BJ (cell line): ENCODE measurements at regions not wholly inside any gene's neighbourhood (a gene's known extent, or its start where the extent isn't known, plus 50 kb on each side); places are given as distances from the start of the nearest gene placed in this dataset.

Experiments used
- CTCF ChIA-PET: fragments of 350-600 bp; formaldehyde crosslinking; extraction: SDS; loops from one replicate; lab custom pipeline; 2021; ENCODE audit warnings: antibody characterized with exemption, inconsistent platforms; lab: Yijun Ruan, JAX
- POLR2A ChIA-PET: fragments of 300-600 bp; sonication (Branson Sonifier 250); formaldehyde crosslinking; extraction: SDS; loops from one replicate; lab custom pipeline; 2021; ENCODE audit warnings: antibody characterized with exemption; lab: Charles Lee
- DNase-seq: peaks from one replicate; pipeline ENCODE4 v3.0.0-alpha.2; 2011; ENCODE audit warnings: low read depth
- H3K27me3 ChIP-seq: 2 replicates; pipeline ENCODE4 v1.6.0; 2011; ENCODE audit warnings: low read length; ENCODE audit not compliant: control insufficient read depth, insufficient read depth
- H3K36me3 ChIP-seq: 2 replicates; pipeline ENCODE4 v1.5.1; 2011; ENCODE audit warnings: low read length; ENCODE audit not compliant: control insufficient read depth, insufficient read depth
- H3K4me3 ChIP-seq: 2 replicates; pipeline ENCODE4 v1.5.1; 2011; ENCODE audit warnings: low read depth, mild to moderate bottlenecking, control low read depth, low read length
- TF ChIP-seq, protein P1 (sequence below): IDR thresholded peaks from 2 replicates; pipeline ENCODE4 v1.5.1; 2011; ENCODE audit warnings: low read depth, mild to moderate bottlenecking, control low read depth, inconsistent platforms, low read length, moderate library complexity; ENCODE audit not compliant: insufficient read depth

GRCh38 chr13:89812856-89813255 lies 1534.6 kb upstream of the MIR17HG start:
- DNase-seq, result no peak
- Histone ChIP-seq H3K4me3 (no peak overlapping the region), H3K36me3 (no peaks in the 10 kb centered on the region), H3K27me3 (no peaks in the 10 kb centered on the region)
- TF ChIP-seq, protein P1, sequence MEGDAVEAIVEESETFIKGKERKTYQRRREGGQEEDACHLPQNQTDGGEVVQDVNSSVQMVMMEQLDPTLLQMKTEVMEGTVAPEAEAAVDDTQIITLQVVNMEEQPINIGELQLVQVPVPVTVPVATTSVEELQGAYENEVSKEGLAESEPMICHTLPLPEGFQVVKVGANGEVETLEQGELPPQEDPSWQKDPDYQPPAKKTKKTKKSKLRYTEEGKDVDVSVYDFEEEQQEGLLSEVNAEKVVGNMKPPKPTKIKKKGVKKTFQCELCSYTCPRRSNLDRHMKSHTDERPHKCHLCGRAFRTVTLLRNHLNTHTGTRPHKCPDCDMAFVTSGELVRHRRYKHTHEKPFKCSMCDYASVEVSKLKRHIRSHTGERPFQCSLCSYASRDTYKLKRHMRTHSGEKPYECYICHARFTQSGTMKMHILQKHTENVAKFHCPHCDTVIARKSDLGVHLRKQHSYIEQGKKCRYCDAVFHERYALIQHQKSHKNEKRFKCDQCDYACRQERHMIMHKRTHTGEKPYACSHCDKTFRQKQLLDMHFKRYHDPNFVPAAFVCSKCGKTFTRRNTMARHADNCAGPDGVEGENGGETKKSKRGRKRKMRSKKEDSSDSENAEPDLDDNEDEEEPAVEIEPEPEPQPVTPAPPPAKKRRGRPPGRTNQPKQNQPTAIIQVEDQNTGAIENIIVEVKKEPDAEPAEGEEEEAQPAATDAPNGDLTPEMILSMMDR, result no peak
- ChIA-PET CTCF (interaction anchor here (0.6 kb wide), 1 partner anchor 700 kb away, joined by 3 read pairs; no protein-coding TSS in a partner anchor), POLR2A (no interaction called here)

DNA sequence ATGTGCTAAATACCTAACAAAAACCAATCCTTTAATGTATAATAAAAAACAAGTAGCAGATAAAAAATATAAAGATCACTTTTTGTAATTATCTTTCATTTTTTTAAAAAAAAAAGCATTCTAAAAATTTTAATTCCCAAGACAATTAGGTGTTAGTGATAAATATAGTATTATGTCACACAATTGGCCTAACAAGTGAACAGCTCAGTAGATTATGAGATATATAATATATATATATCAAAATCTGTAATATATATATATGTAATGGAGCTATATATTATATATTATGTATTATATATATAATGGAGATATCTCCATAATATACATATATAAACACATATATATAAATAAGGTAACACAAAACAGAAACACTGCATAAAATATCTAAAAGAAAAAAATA lies 1531.1 kb upstream of the MIR17HG start:
- TF ChIP-seq, protein P1, result no peak

DNA sequence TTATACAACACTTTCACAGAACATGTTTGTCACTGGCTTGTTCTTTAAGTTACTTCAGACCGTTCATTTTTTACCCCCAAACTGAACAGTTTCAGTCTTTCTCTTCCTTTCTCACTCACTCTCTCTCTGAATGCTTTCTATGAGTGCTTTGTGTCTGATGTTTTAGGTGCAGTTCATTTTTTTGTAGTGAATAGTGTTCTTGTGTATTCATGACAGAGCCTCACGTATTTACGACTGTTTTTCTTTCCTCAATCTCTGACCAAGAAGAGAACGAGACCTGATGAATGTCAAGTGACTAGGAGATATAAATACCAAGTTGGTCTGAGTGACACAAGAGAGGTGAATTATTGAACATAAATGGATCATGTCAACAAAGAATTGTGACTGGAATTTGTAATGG lies 1525.0 kb upstream of the MIR17HG start:
- ChIA-PET POLR2A (no interaction called here), CTCF (no interaction called here)
- TF ChIP-seq, protein P1, result no peak
- no peak overlapping the region for H3K4me3 ChIP-seq
- DNase-seq, result no peak
- H3K36me3 ChIP-seq, result no peaks in the 10 kb centered on the region
- H3K27me3 ChIP-seq, result no peaks in the 10 kb centered on the region

More for the DNA sequence above, 1531.1 kb upstream of the MIR17HG start:
- no peaks in the 10 kb centered on the region for H3K36me3 ChIP-seq
- ChIA-PET POLR2A (no interaction called here), CTCF (no interaction called here)
- DNase-seq, result no peak
- H3K4me3 ChIP-seq, result no peak overlapping the region
- no peaks in the 10 kb centered on the region for H3K27me3 ChIP-seq

GRCh38 chr13:89827552-89827951 lies 1519.9 kb upstream of the MIR17HG start:
- H3K27me3 ChIP-seq, result no peaks in the 10 kb centered on the region
- ChIA-PET POLR2A (no interaction called here), CTCF (no interaction called here)
- H3K4me3 ChIP-seq, result no peak overlapping the region
- H3K36me3 ChIP-seq, result no peaks in the 10 kb centered on the region
- DNase-seq, result no peak
- TF ChIP-seq, protein P1, result no peak

GRCh38 chr13:89828506-89828905 lies 1519.0 kb upstream of the MIR17HG start:
- ChIA-PET POLR2A (no interaction called here), CTCF (no interaction called here)
- DNase-seq, result no peak

More at GRCh38 chr13:89828506-89828905, 1519.0 kb upstream of the MIR17HG start:
- Histone ChIP-seq H3K27me3 (no peaks in the 10 kb centered on the region), H3K36me3 (no peaks in the 10 kb centered on the region), H3K4me3 (no peak overlapping the region)
- TF ChIP-seq, protein P1, result no peak
